DOHH2 (cell line): ENCODE measurements at regions not wholly inside any gene's neighbourhood (a gene's known extent, or its start where the extent isn't known, plus 50 kb on each side); places are given as distances from the start of the nearest gene placed in this dataset.
A peak's percentile ranks its signal among the peaks of the same experiment; 100 is the strongest.

ENCODE experiments used
- H3F3A ChIP-seq: fragments of 200-600 bp; sonication (generic), shearing (Covaris generic); 2 replicates; pipeline ENCODE4 v1.6.0; 2016; ENCODE audit warnings: antibody characterized with exemption, mild to moderate bottlenecking; ENCODE audit not compliant: control insufficient read depth, insufficient read depth
- H3K27ac ChIP-seq: fragments of 200-600 bp; sonication (generic); 2 replicates; pipeline ENCODE4 v1.5.1; 2014; ENCODE audit warnings: low read depth, mild to moderate bottlenecking, low read length, moderate library complexity
- H3K27me3 ChIP-seq: fragments of 200-600 bp; sonication (generic); 2 replicates; pipeline ENCODE4 v1.6.1; 2014; ENCODE audit warnings: mild to moderate bottlenecking, low read length, mixed read lengths; ENCODE audit not compliant: control insufficient read depth
- H3K36me3 ChIP-seq: fragments of 200-600 bp; sonication (generic); 2 replicates; pipeline ENCODE4 v1.6.1; 2014; ENCODE audit warnings: mild to moderate bottlenecking, low read length, moderate library complexity, mixed read lengths; ENCODE audit not compliant: control insufficient read depth
- H3K4me1 ChIP-seq: fragments of 200-600 bp; sonication (generic); 2 replicates; pipeline ENCODE4 v1.6.1; 2014; ENCODE audit warnings: mild to moderate bottlenecking, low read length, mixed read lengths; ENCODE audit not compliant: control insufficient read depth
- H3K4me2 ChIP-seq: fragments of 200-600 bp; sonication (generic); 2 replicates; pipeline ENCODE4 v1.6.0; 2014; ENCODE audit warnings: mild to moderate bottlenecking, low read length, moderate library complexity
- H3K4me3 ChIP-seq: fragments of 200-600 bp; sonication (generic); 2 replicates; pipeline ENCODE4 v1.5.1; 2014; ENCODE audit warnings: mild to moderate bottlenecking, low read length, mixed read lengths
- H3K79me2 ChIP-seq: fragments of 200-600 bp; sonication (generic); 2 replicates; pipeline ENCODE4 v1.6.1; 2014; ENCODE audit warnings: mild to moderate bottlenecking, low read length, mixed read lengths; ENCODE audit not compliant: control insufficient read depth
- H3K9me2 ChIP-seq: fragments of 200-600 bp; sonication (generic); replicated peaks from 2 replicates; pipeline ENCODE4 v1.6.1; 2014; ENCODE audit warnings: mild to moderate bottlenecking, low read length, mixed read lengths; ENCODE audit not compliant: control insufficient read depth
- H3K9me3 ChIP-seq: fragments of 200-600 bp; sonication (generic); 2 replicates; pipeline ENCODE4 v1.6.1; 2014; ENCODE audit warnings: antibody characterized with exemption, low read length, mixed read lengths; ENCODE audit not compliant: control insufficient read depth, insufficient read depth
- H4K20me1 ChIP-seq: fragments of 200-600 bp; sonication (generic); 2 replicates; pipeline ENCODE4 v1.6.0; 2014; ENCODE audit warnings: low read depth, mild to moderate bottlenecking, antibody characterized with exemption, low read length, moderate library complexity; ENCODE audit not compliant: control insufficient read depth, insufficient read depth
- CTCF ChIP-seq: fragments of 200-600 bp; sonication (generic); IDR thresholded peaks from one replicate; pipeline ENCODE4 v1.5.1; 2014; ENCODE audit warnings: antibody characterized with exemption, mild to moderate bottlenecking, low read depth, low read length; ENCODE audit not compliant: poor library complexity, severe bottlenecking
- EZH2phosphoT487 ChIP-seq: fragments of 200-600 bp; sonication (generic); IDR thresholded peaks from 2 replicates; pipeline ENCODE4 v1.6.1; 2017; ENCODE audit warnings: borderline replicate concordance, mild to moderate bottlenecking, antibody characterized with exemption, low read length, moderate library complexity, mixed read lengths

- no peak for TF ChIP-seq CTCF
- no peak for TF ChIP-seq EZH2phosphoT487
- Histone ChIP-seq H3K27me3 (peaks cover 9% of the 10 kb centered on the region; the same call in 1 of the 2 replicates), H3K36me3 (no peaks in the 10 kb centered on the region), H3K79me2 (no peaks in the 10 kb centered on the region; the same call in 1 of the 2 replicates), H3K4me1 (peaks cover 37% of the 10 kb centered on the region), H3K9me2 (no peaks in the 10 kb centered on the region), H3K4me3 (no peak overlapping the region), H3K4me2 (no peak overlapping the region), H3F3A (no peaks in the 10 kb centered on the region), H3K27ac (no peak overlapping the region), H4K20me1 (no peaks in the 10 kb centered on the region), H3K9me3 (no peaks in the 10 kb centered on the region)
Observed at GRCh38 chr7:25954395-25954794, 197.6 kb upstream of the NFE2L3 start.

GRCh38 chr7:25959168-25959734 is 192.7 kb upstream of the NFE2L3 start:
- no peaks in the 10 kb centered on the region for H4K20me1 ChIP-seq
- TF ChIP-seq CTCF (no peak), EZH2phosphoT487 (no peak)
- H3K27me3 ChIP-seq: peaks cover 12% of the 10 kb centered on the region; the same call in 1 of the 2 replicates
- H3K9me2 ChIP-seq: no peaks in the 10 kb centered on the region
- peaks cover 12% of the 10 kb centered on the region for H3K4me1 ChIP-seq
- no peaks in the 10 kb centered on the region for H3K79me2 ChIP-seq
- no peaks in the 10 kb centered on the region for H3F3A ChIP-seq
- 0 out of 2 replicates have a peak overlapping the region, but pooled peaks have one; percentile 0 for H3K4me2 ChIP-seq
- H3K27ac ChIP-seq: no peak overlapping the region
- no peaks in the 10 kb centered on the region for H3K9me3 ChIP-seq
- H3K4me3 ChIP-seq: no peak overlapping the region
- no peaks in the 10 kb centered on the region for H3K36me3 ChIP-seq

GRCh38 chr7:25963733-25964132 is 188.3 kb upstream of the NFE2L3 start:
- no peaks in the 10 kb centered on the region; the same call in 1 of the 2 replicates for H3K9me2 ChIP-seq
- no peak overlapping the region for H3K27ac ChIP-seq
- H3K9me3 ChIP-seq: no peaks in the 10 kb centered on the region
- H3K36me3 ChIP-seq: no peaks in the 10 kb centered on the region
- no peaks in the 10 kb centered on the region for H4K20me1 ChIP-seq
- TF ChIP-seq CTCF (no peak), EZH2phosphoT487 (no peak)
- H3F3A ChIP-seq: no peaks in the 10 kb centered on the region
- H3K27me3 ChIP-seq: peaks cover 39% of the 10 kb centered on the region
- H3K4me2 ChIP-seq: no peak overlapping the region
- H3K4me1 ChIP-seq: peaks cover 44% of the 10 kb centered on the region
- H3K79me2 ChIP-seq: no peaks in the 10 kb centered on the region
- H3K4me3 ChIP-seq: no peak overlapping the region
